ENCODE measurements at regions not wholly inside any gene's neighbourhood (a gene's known extent, or its start where the extent isn't known, plus 50 kb on each side); places are given as distances from the start of the nearest gene placed in this dataset.

GRCh38 chr3:135800071-135800549 is 165.4 kb upstream of the PPP2R3A start:
- DNase-seq (ENCODE audit: low read depth) = no peak
- no peak for TF ChIP-seq CTCF (IDR thresholded peaks at IDR 0.05; ENCODE audit: insufficient read depth, low read depth, low read length, missing control alignments)
- no peak overlapping the region for H3K4me3 ChIP-seq (ENCODE audit: low read length)

GRCh38 chr3:135801018-135801417 is 164.5 kb upstream of the PPP2R3A start:
- no peak for TF ChIP-seq CTCF (IDR thresholded peaks at IDR 0.05; ENCODE audit: insufficient read depth, low read depth, low read length, missing control alignments)
- no peak overlapping the region for H3K4me3 ChIP-seq (ENCODE audit: low read length)

GRCh38 chr3:135802171-135802570 is 163.4 kb upstream of the PPP2R3A start:
- no peak for TF ChIP-seq CTCF (IDR thresholded peaks at IDR 0.05; ENCODE audit: insufficient read depth, low read depth, low read length, missing control alignments)
- no peak for DNase-seq (ENCODE audit: low read depth)
- no peak overlapping the region for H3K4me3 ChIP-seq (ENCODE audit: low read length)

More at GRCh38 chr3:135801018-135801417, 164.5 kb upstream of the PPP2R3A start:
- DNase-seq (ENCODE audit: low read depth) = no peak

- no peak for TF ChIP-seq CTCF (IDR thresholded peaks at IDR 0.05; ENCODE audit: insufficient read depth, low read depth, low read length, missing control alignments)
- DNase-seq (ENCODE audit: low read depth) = peak; percentile 4
- no peak overlapping the region for H3K4me3 ChIP-seq (ENCODE audit: low read length)
These were observed 162.4 kb upstream of the PPP2R3A start for GRCh38 chr3:135803028-135803692.

- DNase-seq (ENCODE audit: low read depth) = no peak
- H3K4me3 ChIP-seq (ENCODE audit: low read length) = no peak overlapping the region
- TF ChIP-seq CTCF (IDR thresholded peaks at IDR 0.05; ENCODE audit: insufficient read depth, low read depth, low read length, missing control alignments) = no peak
These were observed 159.8 kb upstream of the PPP2R3A start for GRCh38 chr3:135805752-135806151.

- no peak overlapping the region for H3K4me3 ChIP-seq (ENCODE audit: low read length)
- no peak for TF ChIP-seq CTCF (IDR thresholded peaks at IDR 0.05; ENCODE audit: insufficient read depth, low read depth, low read length, missing control alignments)
- no peak for DNase-seq (ENCODE audit: low read depth)
These were observed 159.2 kb upstream of the PPP2R3A start for GRCh38 chr3:135806317-135806716.

- DNase-seq (ENCODE audit: low read depth) = no peak
- TF ChIP-seq CTCF (IDR thresholded peaks at IDR 0.05; ENCODE audit: insufficient read depth, low read depth, low read length, missing control alignments) = no peak
- no peak overlapping the region for H3K4me3 ChIP-seq (ENCODE audit: low read length)
These were observed 157.6 kb upstream of the PPP2R3A start for GRCh38 chr3:135807879-135808278.

Data from epithelial cell of esophagus (primary cell).